Spleen (tissue), 11 donors: ENCODE measurements at regions not wholly inside any gene's neighbourhood (a gene's known extent, or its start where the extent isn't known, plus 50 kb on each side); places are given as distances from the start of the nearest gene placed in this dataset.

Experiments
- DNase-seq: peaks from one replicate; pipeline ENCODE4 v3.0.0-alpha.2; 2020
- H3K27ac ChIP-seq, 8 donors: fragments of 200-600 bp; sonication (generic) in 7 of 8; 1 replicate in 4 of 8; 2 replicates in 4 of 8; pipeline versions ENCODE4 v1.5.0 to v1.8.0; 2016 to 2021; ENCODE audit warnings: inconsistent platforms in 4 of 8, mild to moderate bottlenecking in 4 of 8, moderate library complexity in 1 of 8
- H3K27me3 ChIP-seq, 7 donors: fragments of 200-600 bp; sonication (generic) in 6 of 7; replicated peaks in 1 of 7; 1 replicate in 4 of 7; 2 replicates in 3 of 7; pipeline versions ENCODE4 v1.5.0 to v1.8.0; 2016 to 2021; ENCODE audit warnings: inconsistent platforms in 3 of 7, mild to moderate bottlenecking in 1 of 7
- H3K36me3 ChIP-seq, 6 donors: fragments of 200-600 bp; sonication (generic) in 5 of 6; 1 replicate in 4 of 6; 2 replicates in 2 of 6; pipeline versions ENCODE4 v1.5.0 to v1.8.0; 2016 to 2021; ENCODE audit warnings: inconsistent platforms in 2 of 6
- H3K4me1 ChIP-seq, 6 donors: fragments of 200-600 bp; sonication (generic) in 5 of 6; 1 replicate in 3 of 6; 2 replicates in 3 of 6; pipeline versions ENCODE4 v1.5.0 to v1.8.0; 2016 to 2021; ENCODE audit warnings: inconsistent platforms in 3 of 6
- H3K4me3 ChIP-seq, 8 donors: fragments of 200-600 bp; sonication (generic) in 7 of 8; 1 replicate in 4 of 8; 2 replicates in 4 of 8; pipeline versions ENCODE4 v1.5.0 to v1.8.0; 2016 to 2021; ENCODE audit warnings: inconsistent platforms in 4 of 8, mild to moderate bottlenecking in 4 of 8, moderate library complexity in 2 of 8
- H3K9me3 ChIP-seq, 8 donors: fragments of 200-600 bp; sonication (generic) in 7 of 8; 1 replicate in 4 of 8; 2 replicates in 4 of 8; pipeline versions ENCODE4 v1.5.0 to v1.8.0; 2016 to 2021; ENCODE audit warnings: inconsistent platforms in 4 of 8
- CTCF ChIP-seq, 11 experiments: fragments of 200-600 bp in 7 of 11; fragments of 450-650 bp in 4 of 11; sonication (generic) in 4 of 11; IDR thresholded peaks in 8 of 11; conservative IDR thresholded peaks in 3 of 11; 1 replicate in 7 of 11; 2 replicates in 4 of 11; pipeline versions ENCODE4 v1.4.0 to v1.8.0; 2016 to 2021; ENCODE audit warnings: antibody characterized with exemption in 11 of 11, inconsistent platforms in 4 of 11, mild to moderate bottlenecking in 1 of 11
- POLR2A ChIP-seq, 3 donors: fragments of 450-650 bp; IDR thresholded peaks; one replicate each; pipeline ENCODE4 v1.5.1; 2017; ENCODE audit warnings: antibody characterized with exemption in 3 of 3, mild to moderate bottlenecking in 1 of 3
- POLR2AphosphoS5 ChIP-seq, 3 donors: sonication (generic); formaldehyde crosslinking; IDR thresholded peaks; one replicate each; pipeline ENCODE4 v1.5.1; 2017; ENCODE audit warnings: antibody characterized with exemption in 3 of 3
- WGBS, 5 donors: extraction: QIAGEN DNeasy Blood & Tissue Kit in 3 of 5; methylation state at CpG; one replicate each; pipeline versions ENCODE4 v1.1.5 to v1.1.7; 2013 to 2018; 5-methylcytosine and 5-hydroxymethylcytosine counted together
- intact Hi-C: fragments of 100-400 bp; cut with DNase I; formaldehyde crosslinking; loops from one replicate; pipeline ENCODE4 v1.15.0; 2023; ENCODE audit warnings: low total_unique reads
- donor health status: healthy with polysubstance abuse.
- donor health status: DM: no; HTN: no; CAD: no; lungs with moderate emphysema.
- donor health status: DM: no; HTN: no; CAD: no.
- donor health status: Bipolar disorder and iron deficiency.
- donor health status: healthy.
- donor health status: DM: no; HTN: no; CAD: no.
- donor health status: DM: yes; HTN: yes; CAD: no.

GRCh38 chr1:43077273-43077672 lies 94.8 kb downstream of the EBNA1BP2 start:
- intact Hi-C loops, result loop anchor here (10.0 kb wide), 1 partner anchor 492 kb away; no protein-coding TSS in a partner anchor
- H3K36me3 ChIP-seq, result no peaks in the 10 kb centered on the region
- no peaks in the 10 kb centered on the region for H3K27me3 ChIP-seq
- no peak overlapping the region for H3K27ac ChIP-seq
- no peak for TF ChIP-seq CTCF (IDR thresholded peaks at IDR 0.05 in 8 of 11, conservative IDR thresholded peaks at IDR 0.05 in 3 of 11)
- TF ChIP-seq POLR2A (IDR thresholded peaks at IDR 0.05), result no peak
- TF ChIP-seq POLR2AphosphoS5 (IDR thresholded peaks at IDR 0.05), result no peak
- DNase-seq, result no peak
- H3K4me1 ChIP-seq, result peaks cover 0 to 13% (median 9%) of the 10 kb centered on the region in 6 donors
- H3K9me3 ChIP-seq, result no peaks in the 10 kb centered on the region
- WGBS, 5 donors, result 71 to 86% (median 79%) methylated on average over 6 of the region's 6 CpGs
- no peak overlapping the region for H3K4me3 ChIP-seq

- no peaks in the 10 kb centered on the region for H3K9me3 ChIP-seq
- WGBS, 5 donors, result 91 to 95% (median 93%) methylated on average over 2 of the region's 2 CpGs
- H3K27ac ChIP-seq, result no peak overlapping the region
- no peaks in the 10 kb centered on the region for H3K36me3 ChIP-seq
- H3K4me1 ChIP-seq, result peaks cover 0 to 15% (median 9%) of the 10 kb centered on the region in 6 donors
- TF ChIP-seq POLR2AphosphoS5 (IDR thresholded peaks at IDR 0.05) (no peak), POLR2A (IDR thresholded peaks at IDR 0.05) (no peak), CTCF (IDR thresholded peaks at IDR 0.05 in 8 of 11, conservative IDR thresholded peaks at IDR 0.05 in 3 of 11) (no peak)
- H3K27me3 ChIP-seq, result no peaks in the 10 kb centered on the region
- H3K4me3 ChIP-seq, result no peak overlapping the region
- DNase-seq, result no peak
- intact Hi-C loops, result loop anchor here (2.0 to 10.0 kb wide), 3 partner anchors 162 to 490 kb away; no protein-coding TSS in a partner anchor
These were observed 97.4 kb downstream of the EBNA1BP2 start for GRCh38 chr1:43074709-43075108.

GRCh38 chr1:43074244-43074643 lies 97.8 kb downstream of the EBNA1BP2 start:
- H3K27me3 ChIP-seq, result no peaks in the 10 kb centered on the region

More at GRCh38 chr1:43074244-43074643, 97.8 kb downstream of the EBNA1BP2 start:
- no peak for DNase-seq
- Histone ChIP-seq H3K27ac (no peak overlapping the region), H3K4me3 (no peak overlapping the region), H3K9me3 (no peaks in the 10 kb centered on the region), H3K4me1 (peaks cover 0 to 20% (median 9%) of the 10 kb centered on the region in 6 donors), H3K36me3 (no peaks in the 10 kb centered on the region)
- TF ChIP-seq POLR2AphosphoS5 (IDR thresholded peaks at IDR 0.05), result no peak
- TF ChIP-seq CTCF (IDR thresholded peaks at IDR 0.05 in 8 of 11, conservative IDR thresholded peaks at IDR 0.05 in 3 of 11), result no peak
- no peak for TF ChIP-seq POLR2A (IDR thresholded peaks at IDR 0.05)
- intact Hi-C loops, result loop anchor here (2.0 to 10.0 kb wide), 3 partner anchors 161 to 489 kb away; no protein-coding TSS in a partner anchor
- WGBS, 5 donors, result 85 to 92% (median 92%) methylated on average over 3 of the region's 3 CpGs
